ENCODE measurements at regions not wholly inside any gene's neighbourhood (a gene's known extent, or its start where the extent isn't known, plus 50 kb on each side); places are given as distances from the start of the nearest gene placed in this dataset.

- Histone ChIP-seq H3K36me3 (no peaks in the 10 kb centered on the region), H3K27ac (no peak overlapping the region), H3K4me1 (peaks cover 0 to 5% (median 0%) of the 10 kb centered on the region in 9 donors), H3K27me3 (peaks cover 0 to 75% (median 31%) of the 10 kb centered on the region in 7 donors), H3K4me3 (no peak overlapping the region), H3K9me3 (no peaks in the 10 kb centered on the region)
- intact Hi-C loops (cut with DNase I) = no loop called here
- DNase-seq = no peak
- no peak for ATAC-seq
- no peak for TF ChIP-seq CTCF (IDR thresholded peaks at IDR 0.05)
- 86 to 90% methylated on average over 3 of the region's 3 CpGs for WGBS, 2 donors
Observed at GRCh38 chr12:89845366-89845765, 136.7 kb upstream of the ATP2B1 start.

- peaks cover 0 to 5% (median 0%) of the 10 kb centered on the region in 9 donors for H3K4me1 ChIP-seq
- no peaks in the 10 kb centered on the region for H3K36me3 ChIP-seq
- H3K9me3 ChIP-seq = no peaks in the 10 kb centered on the region
- intact Hi-C loops (cut with DNase I) = no loop called here
- WGBS, 2 donors = 51 to 77% methylated on average over 1 of the region's 1 CpG
- no peak overlapping the region for H3K4me3 ChIP-seq
- ATAC-seq (no peak), DNase-seq (no peak)
- TF ChIP-seq CTCF (IDR thresholded peaks at IDR 0.05) = no peak
- H3K27me3 ChIP-seq = peaks cover 0 to 75% (median 26%) of the 10 kb centered on the region in 7 donors
- H3K27ac ChIP-seq = no peak overlapping the region
Observed at GRCh38 chr12:89844539-89844938, 135.9 kb upstream of the ATP2B1 start.

- intact Hi-C loops (cut with DNase I) = no loop called here
- Histone ChIP-seq H3K4me1 (no peaks in the 10 kb centered on the region), H3K9me3 (no peaks in the 10 kb centered on the region), H3K27me3 (peaks cover 0 to 49% (median 14%) of the 10 kb centered on the region in 7 donors), H3K4me3 (no peak overlapping the region), H3K36me3 (no peaks in the 10 kb centered on the region), H3K27ac (no peak overlapping the region)
- no peak for DNase-seq
- 85 to 88% methylated on average over 4 of the region's 4 CpGs for WGBS, 2 donors
- no peak for ATAC-seq
- TF ChIP-seq CTCF (IDR thresholded peaks at IDR 0.05) = no peak
Observed at GRCh38 chr12:89840162-89840922, 131.7 kb upstream of the ATP2B1 start.

GRCh38 chr12:89839444-89839843, 130.8 kb upstream of the ATP2B1 start:
- Histone ChIP-seq H3K4me1 (no peaks in the 10 kb centered on the region), H3K36me3 (no peaks in the 10 kb centered on the region), H3K27ac (no peak overlapping the region), H3K9me3 (no peaks in the 10 kb centered on the region), H3K27me3 (peaks cover 0 to 40% (median 12%) of the 10 kb centered on the region in 7 donors), H3K4me3 (no peak overlapping the region)
- ATAC-seq (no peak), DNase-seq (no peak)
- TF ChIP-seq CTCF (IDR thresholded peaks at IDR 0.05) = no peak
- 75 to 76% methylated on average over 2 of the region's 2 CpGs for WGBS, 2 donors
- intact Hi-C loops (cut with DNase I) = no loop called here

Measured in heart right ventricle (tissue), 16 donors.